ENCODE measurements at regions not wholly inside any gene's neighbourhood (a gene's known extent, or its start where the extent isn't known, plus 50 kb on each side); places are given as distances from the start of the nearest gene placed in this dataset.

GRCh38 chr6:68559716-68560115, 75.4 kb upstream of the ADGRB3 start:
- Histone ChIP-seq H3K27me3 (ENCODE audit: low read length) (no peaks in the 10 kb centered on the region), H2AFZ (ENCODE audit: low read length) (no peak overlapping the region), H3K9me2 (replicated peaks; ENCODE audit: low read length) (no peaks in the 10 kb centered on the region), H3K9me3 (ENCODE audit: low read length) (no peaks in the 10 kb centered on the region), H3K27ac (ENCODE audit: low read length) (peak overlapping the region; percentile 50), H3F3A (ENCODE audit: low read length, unreplicated experiment) (no peaks in the 10 kb centered on the region), H3K9ac (ENCODE audit: low read length) (peak overlapping the region; percentile 44; the same call in 1 of the 2 replicates), H3K4me2 (ENCODE audit: low read length) (peak overlapping the region; percentile 62), H3K4me3 (ENCODE audit: low read length) (peak overlapping the region; percentile 31; the same call in 1 of the 2 replicates), H3K36me3 (ENCODE audit: low read depth, low read length) (no peaks in the 10 kb centered on the region), H4K20me1 (ENCODE audit: low read length) (no peaks in the 10 kb centered on the region), H3K79me2 (ENCODE audit: low read length) (no peaks in the 10 kb centered on the region), H3K4me1 (ENCODE audit: insufficient read depth, low read length) (peaks cover 6% of the 10 kb centered on the region)
- peak; percentile 87 for ATAC-seq
- ChIA-PET CTCF (no interaction called here), POLR2A (ENCODE audit: unreplicated experiment) (no interaction called here)
- TF ChIP-seq CTCF (conservative IDR thresholded peaks at IDR 0.05; ENCODE audit: low read depth, low read length) (no peak), EZH2 (IDR thresholded peaks at IDR 0.05; ENCODE audit: low read length, unreplicated experiment) (no peak), EZH2phosphoT487 (IDR thresholded peaks at IDR 0.05; ENCODE audit: borderline replicate concordance, low read length) (no peak)
- intact Hi-C loops (cut with micrococcal nuclease), result loop anchor here (1.0 to 5.0 kb wide), 2 partner anchors 76 to 217 kb away; partner anchors contain the start of gene ADGRB3
- DNase-seq, result peak; percentile 64
- no TSS peak for BruUV-seq (replicated peaks)

- no peaks in the 10 kb centered on the region for H3K36me3 ChIP-seq (ENCODE audit: low read depth, low read length)
- H3K9me2 ChIP-seq (replicated peaks; ENCODE audit: low read length), result no peaks in the 10 kb centered on the region
- CTCF ChIA-PET, result no interaction called here
- peak overlapping the region; percentile 62 for H3K4me2 ChIP-seq (ENCODE audit: low read length)
- DNase-seq, result peak; percentile 6
- H4K20me1 ChIP-seq (ENCODE audit: low read length), result no peaks in the 10 kb centered on the region
- H3F3A ChIP-seq (ENCODE audit: low read length, unreplicated experiment), result no peaks in the 10 kb centered on the region
- TF ChIP-seq EZH2phosphoT487 (IDR thresholded peaks at IDR 0.05; ENCODE audit: borderline replicate concordance, low read length) (no peak), CTCF (conservative IDR thresholded peaks at IDR 0.05; ENCODE audit: low read depth, low read length) (no peak), EZH2 (IDR thresholded peaks at IDR 0.05; ENCODE audit: low read length, unreplicated experiment) (no peak)
- POLR2A ChIA-PET (ENCODE audit: unreplicated experiment), result no interaction called here
- H3K79me2 ChIP-seq (ENCODE audit: low read length), result no peaks in the 10 kb centered on the region
- H3K9me3 ChIP-seq (ENCODE audit: low read length), result no peaks in the 10 kb centered on the region
- H3K4me3 ChIP-seq (ENCODE audit: low read length), result peak overlapping the region; percentile 31; the same call in 1 of the 2 replicates
- H3K27me3 ChIP-seq (ENCODE audit: low read length), result no peaks in the 10 kb centered on the region
- peak; percentile 65 for ATAC-seq
- H2AFZ ChIP-seq (ENCODE audit: low read length), result no peak overlapping the region
- peak overlapping the region; percentile 44; the same call in 1 of the 2 replicates for H3K9ac ChIP-seq (ENCODE audit: low read length)
- no TSS peak for BruUV-seq (replicated peaks)
- peak overlapping the region; percentile 50 for H3K27ac ChIP-seq (ENCODE audit: low read length)
- intact Hi-C loops (cut with micrococcal nuclease), result loop anchor here (1.0 to 5.0 kb wide), 2 partner anchors 76 to 217 kb away; partner anchors contain the start of gene ADGRB3
- peaks cover 6% of the 10 kb centered on the region for H3K4me1 ChIP-seq (ENCODE audit: insufficient read depth, low read length)
Observed at GRCh38 chr6:68559070-68559469, 76.0 kb upstream of the ADGRB3 start.

- Histone ChIP-seq H4K20me1 (ENCODE audit: low read length) (no peaks in the 10 kb centered on the region), H3K36me3 (ENCODE audit: low read depth, low read length) (no peaks in the 10 kb centered on the region), H3K27ac (ENCODE audit: low read length) (no peak overlapping the region), H3K4me1 (ENCODE audit: insufficient read depth, low read length) (no peaks in the 10 kb centered on the region), H3F3A (ENCODE audit: low read length, unreplicated experiment) (no peaks in the 10 kb centered on the region), H3K9me2 (replicated peaks; ENCODE audit: low read length) (no peaks in the 10 kb centered on the region), H3K4me2 (ENCODE audit: low read length) (no peak overlapping the region), H3K9ac (ENCODE audit: low read length) (no peak overlapping the region), H2AFZ (ENCODE audit: low read length) (no peak overlapping the region), H3K27me3 (ENCODE audit: low read length) (no peaks in the 10 kb centered on the region), H3K4me3 (ENCODE audit: low read length) (no peak overlapping the region), H3K79me2 (ENCODE audit: low read length) (no peaks in the 10 kb centered on the region), H3K9me3 (ENCODE audit: low read length) (no peaks in the 10 kb centered on the region)
- TF ChIP-seq CTCF (conservative IDR thresholded peaks at IDR 0.05; ENCODE audit: low read depth, low read length) (no peak), EZH2phosphoT487 (IDR thresholded peaks at IDR 0.05; ENCODE audit: borderline replicate concordance, low read length) (no peak), EZH2 (IDR thresholded peaks at IDR 0.05; ENCODE audit: low read length, unreplicated experiment) (no peak)
- no peak for ATAC-seq
- intact Hi-C loops (cut with micrococcal nuclease), result no loop called here
- ChIA-PET CTCF (no interaction called here), POLR2A (ENCODE audit: unreplicated experiment) (interaction anchor here (0.7 kb wide), 1 partner anchor 1125 kb away, joined by 6 read pairs; no protein-coding TSS in a partner anchor)
- DNase-seq, result no peak
- BruUV-seq (replicated peaks), result no TSS peak
Observed at GRCh38 chr6:68546620-68547019, 88.5 kb upstream of the ADGRB3 start.
